Type B pancreatic cell (in vitro differentiated cells): ENCODE measurements at regions not wholly inside any gene's neighbourhood (a gene's known extent, or its start where the extent isn't known, plus 50 kb on each side); places are given as distances from the start of the nearest gene placed in this dataset.

ENCODE experiments used
- DNase-seq: peaks from one replicate; pipeline ENCODE4 v3.0.0; 2021; ENCODE audit warnings: mixed read lengths; ENCODE audit not compliant: unreplicated experiment; ENCODE audit errors: extremely low spot score
- H3K27ac Mint-ChIP-seq: 2 replicates; pipeline ENCODE4 v1.8.0; 2021; ENCODE audit warnings: mild to moderate bottlenecking, mixed read lengths
- H3K27me3 Mint-ChIP-seq: 2 replicates; pipeline ENCODE4 v1.8.0; 2021; ENCODE audit warnings: mixed read lengths
- H3K36me3 Mint-ChIP-seq: 2 replicates; pipeline ENCODE4 v1.8.0; 2021; ENCODE audit warnings: mixed read lengths
- H3K4me1 Mint-ChIP-seq: one replicate; pipeline ENCODE4 v1.8.0; 2021; ENCODE audit warnings: mixed read lengths; ENCODE audit not compliant: unreplicated experiment
- H3K4me3 Mint-ChIP-seq: 2 replicates; pipeline ENCODE4 v1.8.0; 2021; ENCODE audit warnings: mild to moderate bottlenecking, mixed read lengths
- H3K9me3 Mint-ChIP-seq: 2 replicates; pipeline ENCODE4 v1.8.0; 2021; ENCODE audit warnings: mixed read lengths
- CTCF ChIP-seq: fragments of 200-600 bp; sonication (generic); conservative IDR thresholded peaks from 2 replicates; pipeline ENCODE4 v1.5.0; 2021; ENCODE audit warnings: antibody characterized with exemption, mild to moderate bottlenecking

- no peak for TF ChIP-seq CTCF
- Mint-ChIP-seq H3K4me3 (no peak overlapping the region), H3K9me3 (peaks cover 16% of the 10 kb centered on the region), H3K27me3 (no peaks in the 10 kb centered on the region), H3K27ac (no peak overlapping the region), H3K4me1 (no peaks in the 10 kb centered on the region), H3K36me3 (peaks cover 2% of the 10 kb centered on the region)
- no peak for DNase-seq
These were observed 380.2 kb downstream of the FGF9 start for GRCh38 chr13:22050951-22051563.

- no peak for DNase-seq
- Mint-ChIP-seq H3K27me3 (no peaks in the 10 kb centered on the region), H3K9me3 (peaks cover 20% of the 10 kb centered on the region), H3K36me3 (peaks cover 7% of the 10 kb centered on the region), H3K4me3 (no peak overlapping the region), H3K4me1 (no peaks in the 10 kb centered on the region), H3K27ac (no peak overlapping the region)
- no peak for TF ChIP-seq CTCF
These were observed 382.2 kb downstream of the FGF9 start for GRCh38 chr13:22053053-22053452.

- DNase-seq, result no peak
- H3K4me3 Mint-ChIP-seq, result no peak overlapping the region
- H3K27me3 Mint-ChIP-seq, result no peaks in the 10 kb centered on the region
- TF ChIP-seq CTCF, result no peak
- no peak overlapping the region for H3K27ac Mint-ChIP-seq
- H3K9me3 Mint-ChIP-seq, result peaks cover 15% of the 10 kb centered on the region
- peaks cover 7% of the 10 kb centered on the region for H3K36me3 Mint-ChIP-seq
- H3K4me1 Mint-ChIP-seq, result peaks cover 3% of the 10 kb centered on the region
These were observed 384.4 kb downstream of the FGF9 start for GRCh38 chr13:22055259-22055658.

- Mint-ChIP-seq H3K4me1 (peaks cover 15% of the 10 kb centered on the region), H3K27ac (no peak overlapping the region), H3K27me3 (no peaks in the 10 kb centered on the region), H3K36me3 (peaks cover 7% of the 10 kb centered on the region), H3K9me3 (peaks cover 11% of the 10 kb centered on the region), H3K4me3 (no peak overlapping the region)
- no peak for DNase-seq
- no peak for TF ChIP-seq CTCF
These were observed 389.3 kb downstream of the FGF9 start for GRCh38 chr13:22060187-22060586.

GRCh38 chr13:22061371-22061805, 390.5 kb downstream of the FGF9 start:
- TF ChIP-seq CTCF, result no peak
- peaks cover 2% of the 10 kb centered on the region for H3K36me3 Mint-ChIP-seq
- H3K4me3 Mint-ChIP-seq, result no peak overlapping the region
- peaks cover 19% of the 10 kb centered on the region for H3K4me1 Mint-ChIP-seq
- no peaks in the 10 kb centered on the region for H3K27me3 Mint-ChIP-seq
- no peak for DNase-seq
- no peak overlapping the region for H3K27ac Mint-ChIP-seq
- peaks cover 2% of the 10 kb centered on the region for H3K9me3 Mint-ChIP-seq
